NB4 (cell line): ENCODE measurements at regions not wholly inside any gene's neighbourhood (a gene's known extent, or its start where the extent isn't known, plus 50 kb on each side); places are given as distances from the start of the nearest gene placed in this dataset.

ENCODE experiments used
- DNase-seq: peaks from one replicate; pipeline ENCODE4 v3.0.0; 2010; ENCODE audit warnings: low read depth
- H3K4me3 ChIP-seq: one replicate; pipeline ENCODE4 v1.5.1; 2011; ENCODE audit warnings: mild to moderate bottlenecking, low read depth, low read length, moderate library complexity
- MYC ChIP-seq: IDR thresholded peaks from 2 replicates; pipeline ENCODE4 v1.6.1; 2011; ENCODE audit warnings: low read depth, low read length
- POLR2A ChIP-seq: IDR thresholded peaks from 2 replicates; pipeline ENCODE4 v1.6.1; 2011; ENCODE audit warnings: mild to moderate bottlenecking; ENCODE audit not compliant: insufficient read length; ENCODE audit errors: extremely low read depth
- TF ChIP-seq, protein P1 (sequence below): IDR thresholded peaks from one replicate; pipeline ENCODE4 v1.5.1; 2012; ENCODE audit warnings: low read depth, low read length
- TF ChIP-seq, protein P2 (sequence below): IDR thresholded peaks from 2 replicates; pipeline ENCODE4 v1.6.1; 2011; ENCODE audit warnings: low read depth, low read length

DNA sequence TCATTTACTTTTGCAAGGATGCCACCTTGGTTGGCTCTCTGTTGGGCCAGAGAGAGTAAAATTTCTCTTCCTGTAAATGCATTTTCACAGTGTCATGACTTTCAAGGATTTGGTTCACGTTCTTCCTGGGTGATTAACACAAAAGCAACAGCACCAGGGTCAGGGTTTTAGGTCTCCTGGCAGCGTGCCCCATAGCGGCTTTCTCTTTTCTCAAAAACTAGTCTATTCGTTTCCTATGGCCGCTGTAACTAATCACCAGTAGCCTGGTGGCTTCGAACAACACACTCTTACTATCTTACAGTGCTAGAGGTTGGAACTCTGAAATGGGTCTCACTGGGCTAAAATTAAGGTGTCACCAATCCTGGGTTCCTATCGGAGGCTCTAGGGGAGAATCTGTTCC is 56.3 kb upstream of the ACMSD start:
- TF ChIP-seq, protein P1, sequence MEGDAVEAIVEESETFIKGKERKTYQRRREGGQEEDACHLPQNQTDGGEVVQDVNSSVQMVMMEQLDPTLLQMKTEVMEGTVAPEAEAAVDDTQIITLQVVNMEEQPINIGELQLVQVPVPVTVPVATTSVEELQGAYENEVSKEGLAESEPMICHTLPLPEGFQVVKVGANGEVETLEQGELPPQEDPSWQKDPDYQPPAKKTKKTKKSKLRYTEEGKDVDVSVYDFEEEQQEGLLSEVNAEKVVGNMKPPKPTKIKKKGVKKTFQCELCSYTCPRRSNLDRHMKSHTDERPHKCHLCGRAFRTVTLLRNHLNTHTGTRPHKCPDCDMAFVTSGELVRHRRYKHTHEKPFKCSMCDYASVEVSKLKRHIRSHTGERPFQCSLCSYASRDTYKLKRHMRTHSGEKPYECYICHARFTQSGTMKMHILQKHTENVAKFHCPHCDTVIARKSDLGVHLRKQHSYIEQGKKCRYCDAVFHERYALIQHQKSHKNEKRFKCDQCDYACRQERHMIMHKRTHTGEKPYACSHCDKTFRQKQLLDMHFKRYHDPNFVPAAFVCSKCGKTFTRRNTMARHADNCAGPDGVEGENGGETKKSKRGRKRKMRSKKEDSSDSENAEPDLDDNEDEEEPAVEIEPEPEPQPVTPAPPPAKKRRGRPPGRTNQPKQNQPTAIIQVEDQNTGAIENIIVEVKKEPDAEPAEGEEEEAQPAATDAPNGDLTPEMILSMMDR, result no peak
- TF ChIP-seq, protein P2, sequence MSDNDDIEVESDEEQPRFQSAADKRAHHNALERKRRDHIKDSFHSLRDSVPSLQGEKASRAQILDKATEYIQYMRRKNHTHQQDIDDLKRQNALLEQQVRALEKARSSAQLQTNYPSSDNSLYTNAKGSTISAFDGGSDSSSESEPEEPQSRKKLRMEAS, result no peak
- TF ChIP-seq MYC, result no peak
- TF ChIP-seq POLR2A, result no peak

DNA sequence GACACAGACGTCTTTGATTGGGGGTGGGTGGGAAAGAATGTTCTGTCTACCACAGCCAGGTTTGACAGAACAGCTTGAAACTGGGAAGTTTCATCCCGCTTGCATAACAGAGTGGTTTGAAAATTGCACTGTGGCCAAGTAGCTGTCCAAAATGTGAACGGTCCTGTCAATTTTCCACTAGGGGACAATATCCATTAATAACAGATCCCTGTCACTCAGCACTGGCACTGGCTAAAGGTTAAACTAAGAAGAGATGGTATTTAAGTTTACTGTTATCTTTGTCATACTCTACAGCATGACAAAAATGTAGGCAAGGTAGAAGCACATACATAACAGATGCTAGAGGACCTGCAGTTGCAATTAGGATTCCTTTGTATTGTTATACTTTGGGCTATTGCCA is 55.6 kb upstream of the ACMSD start:
- TF ChIP-seq MYC (no peak), POLR2A (no peak)
- TF ChIP-seq, protein P1, result peak; percentile 39
- TF ChIP-seq, protein P2, result no peak
- no peak overlapping the region for H3K4me3 ChIP-seq
- DNase-seq, result peak; percentile 67

More for the DNA sequence above, 56.3 kb upstream of the ACMSD start:
- DNase-seq, result no peak
- H3K4me3 ChIP-seq, result no peak overlapping the region

DNA sequence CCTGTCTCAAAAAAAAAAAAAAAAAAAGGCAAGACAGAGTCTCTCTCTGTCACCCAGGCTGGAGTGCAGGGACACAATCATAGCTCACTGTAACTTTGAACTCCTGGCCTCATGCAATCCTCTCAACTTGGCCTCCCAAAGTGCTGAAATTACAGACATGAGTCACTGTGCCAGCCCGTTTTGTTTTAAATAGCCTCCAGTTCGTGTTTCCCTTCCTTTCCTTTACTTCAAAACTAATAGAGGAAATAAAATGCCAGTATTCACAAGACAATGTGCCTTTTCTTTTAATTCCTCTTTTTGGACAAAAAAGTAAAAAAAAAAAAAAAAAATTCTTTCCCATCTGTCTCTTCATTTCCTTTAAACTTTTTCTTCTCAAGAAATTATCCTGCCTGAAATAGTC is 54.5 kb upstream of the ACMSD start:
- H3K4me3 ChIP-seq, result no peak overlapping the region
- TF ChIP-seq POLR2A, result no peak
- TF ChIP-seq, protein P1, result no peak
- TF ChIP-seq MYC, result no peak
- TF ChIP-seq, protein P2, result no peak
- DNase-seq, result peak; percentile 16

DNA sequence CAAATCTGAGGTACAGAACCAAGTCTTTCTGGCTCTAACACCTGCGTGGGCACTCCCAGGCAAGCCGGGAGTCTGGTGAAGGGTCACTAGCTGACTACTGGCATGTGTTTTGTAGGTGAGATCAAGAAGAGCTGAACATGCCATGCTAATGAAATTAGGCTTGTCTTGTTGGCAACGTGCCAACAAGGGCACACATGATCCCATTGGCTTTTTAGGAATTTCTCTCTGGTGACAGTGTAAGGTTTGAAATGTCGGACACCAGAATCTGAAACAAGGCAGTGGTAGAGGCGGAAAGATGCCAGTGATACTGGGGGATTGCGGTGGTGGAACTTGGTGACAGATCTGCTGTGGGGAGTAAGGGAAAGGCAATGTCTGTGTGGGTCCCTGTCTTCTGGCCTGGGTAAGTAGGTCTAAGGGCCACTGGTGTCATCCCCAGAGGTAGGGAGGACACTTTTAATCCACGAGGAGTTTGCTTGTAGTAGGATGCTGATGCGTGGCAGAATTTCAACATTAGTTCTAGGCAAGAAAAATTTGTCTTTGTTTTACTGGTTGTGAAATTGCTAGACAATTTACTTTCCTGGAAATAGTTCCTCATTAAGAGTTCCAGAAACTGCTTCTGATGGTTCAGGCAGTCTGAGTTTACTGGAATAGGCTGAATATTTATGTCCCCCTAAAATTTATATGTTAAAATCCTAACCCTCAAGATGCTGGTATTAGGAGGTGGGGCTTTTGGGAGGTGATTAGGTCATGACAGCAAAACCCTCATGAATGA is 52.6 kb upstream of the ACMSD start:
- no peak for TF ChIP-seq POLR2A
- TF ChIP-seq, protein P1, result no peak
- TF ChIP-seq, protein P2, result no peak
- no peak for TF ChIP-seq MYC
- no peak overlapping the region for H3K4me3 ChIP-seq
- DNase-seq, result no peak

DNA sequence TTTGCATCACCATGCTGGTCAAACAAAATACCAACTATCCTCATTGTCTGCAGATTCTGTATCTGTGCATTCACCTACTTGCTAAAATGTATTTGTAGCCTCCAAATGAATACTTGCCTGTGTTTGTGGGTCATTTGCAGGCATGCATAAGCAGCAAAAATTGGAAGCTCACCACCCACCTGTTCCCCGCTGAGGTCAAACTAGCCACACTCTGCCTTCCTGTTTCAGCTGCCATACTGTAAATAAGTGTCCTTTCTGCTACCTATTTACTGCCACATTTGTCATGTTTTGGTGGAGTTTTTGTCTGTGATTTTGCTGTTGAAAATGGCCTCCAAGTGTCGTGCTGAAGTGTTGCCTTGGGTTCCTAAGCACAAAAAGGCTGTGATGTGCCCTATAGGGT is 50.0 kb upstream of the ACMSD start:
- no peak overlapping the region for H3K4me3 ChIP-seq
- TF ChIP-seq, protein P1, result no peak
- TF ChIP-seq POLR2A (no peak), MYC (no peak)
- TF ChIP-seq, protein P2, result no peak
- no peak for DNase-seq
